NCI-H187 treated with DMSO at 0.1 percent for 48 hours (cell line): ENCODE measurements at regions not wholly inside any gene's neighbourhood (a gene's known extent, or its start where the extent isn't known, plus 50 kb on each side); places are given as distances from the start of the nearest gene placed in this dataset.
"Not testable (repeated sequence)": the region's sequence is repeated elsewhere in the genome, so short reads cannot be mapped to it uniquely, and the experiment has no call there.

Experiments used
- DNase-seq: peaks from one replicate; lab custom pipeline; 2025; lab: John Stamatoyannopoulos, UW

GRCh38 chr11:109046284-109046992, 375.6 kb upstream of the C11orf87 start:
- no peak for DNase-seq

GRCh38 chr11:109048098-109048497, 373.9 kb upstream of the C11orf87 start:
- DNase-seq: no peak

- DNase-seq: no peak
Observed at GRCh38 chr11:109051200-109051599, 370.8 kb upstream of the C11orf87 start.

DNA sequence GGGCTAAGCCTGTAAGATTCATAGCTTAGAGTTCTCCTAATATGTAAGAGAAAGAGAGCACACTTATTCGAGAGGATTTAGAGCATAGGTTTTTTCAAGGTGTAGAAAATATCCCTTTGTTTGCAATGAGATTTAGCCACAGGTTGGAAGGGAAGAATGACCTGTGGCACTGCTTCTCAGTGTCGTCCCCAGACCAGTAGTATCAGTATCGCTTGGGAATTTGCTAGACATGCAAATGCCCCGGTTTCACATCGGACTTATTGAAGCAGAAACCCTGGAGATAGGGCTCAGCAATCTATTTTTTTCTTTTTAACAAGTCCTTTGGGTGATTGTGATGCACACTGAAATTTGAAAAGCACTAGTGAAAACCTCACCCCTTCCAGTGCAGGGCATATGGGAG, 362.6 kb upstream of the C11orf87 start:
- no peak for DNase-seq

DNA sequence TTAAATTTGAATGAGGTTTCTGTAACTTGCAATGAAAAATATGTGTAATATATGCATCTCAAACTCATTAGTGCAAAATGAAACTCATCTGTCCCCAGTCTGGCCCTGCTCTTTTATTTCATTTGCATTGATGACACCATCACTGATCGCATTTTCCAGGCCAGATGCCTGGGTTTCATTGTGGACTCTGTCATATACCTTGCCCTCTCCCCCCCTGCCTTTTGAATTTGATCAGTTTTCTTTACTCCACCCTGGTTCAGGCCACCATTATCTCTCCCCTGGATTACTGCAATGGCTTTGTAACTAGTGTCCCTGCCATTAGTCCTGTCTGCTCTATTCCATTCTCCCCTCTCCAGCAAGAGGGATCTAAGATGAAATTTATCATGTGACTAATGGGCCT, 360.6 kb upstream of the C11orf87 start:
- no peak for DNase-seq

DNA sequence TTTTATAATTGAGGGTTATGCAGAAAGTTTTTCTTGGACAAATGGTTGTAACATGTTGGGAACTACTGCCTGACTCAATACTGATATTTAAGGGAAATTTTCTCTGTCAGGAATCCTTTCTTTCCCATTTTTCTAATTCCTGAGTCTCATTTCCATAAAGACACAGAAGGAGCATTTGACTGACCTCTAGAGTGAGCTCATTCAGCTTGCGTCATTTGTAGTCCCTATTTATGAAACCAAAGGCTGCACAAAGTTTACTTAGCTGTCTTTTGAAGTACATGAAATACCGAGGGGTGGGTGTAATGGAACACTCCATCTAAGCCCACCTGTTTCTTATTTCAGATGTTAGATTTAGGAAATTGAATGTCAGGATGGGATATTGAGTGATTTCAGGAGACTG, 359.5 kb upstream of the C11orf87 start:
- DNase-seq: no peak

DNA sequence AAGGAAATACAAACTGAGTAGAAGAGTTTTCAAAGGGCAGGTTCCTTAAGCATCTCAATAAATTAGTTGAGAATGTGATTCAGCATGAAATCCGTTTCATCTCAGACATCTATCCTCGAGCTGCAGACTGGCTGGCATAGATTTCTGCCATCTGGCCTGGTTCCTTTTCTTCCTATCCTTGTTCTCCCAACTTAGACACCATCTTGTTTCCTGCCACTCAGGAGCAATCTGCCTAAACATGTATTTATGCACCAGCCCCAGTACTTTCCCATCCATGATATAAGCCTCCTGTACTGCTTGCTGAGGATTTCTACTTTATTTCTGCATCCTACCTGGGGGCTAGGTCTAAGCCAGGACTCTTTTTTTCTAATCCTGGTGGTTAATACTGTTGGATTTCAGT, 359.1 kb upstream of the C11orf87 start:
- no peak for DNase-seq

DNA sequence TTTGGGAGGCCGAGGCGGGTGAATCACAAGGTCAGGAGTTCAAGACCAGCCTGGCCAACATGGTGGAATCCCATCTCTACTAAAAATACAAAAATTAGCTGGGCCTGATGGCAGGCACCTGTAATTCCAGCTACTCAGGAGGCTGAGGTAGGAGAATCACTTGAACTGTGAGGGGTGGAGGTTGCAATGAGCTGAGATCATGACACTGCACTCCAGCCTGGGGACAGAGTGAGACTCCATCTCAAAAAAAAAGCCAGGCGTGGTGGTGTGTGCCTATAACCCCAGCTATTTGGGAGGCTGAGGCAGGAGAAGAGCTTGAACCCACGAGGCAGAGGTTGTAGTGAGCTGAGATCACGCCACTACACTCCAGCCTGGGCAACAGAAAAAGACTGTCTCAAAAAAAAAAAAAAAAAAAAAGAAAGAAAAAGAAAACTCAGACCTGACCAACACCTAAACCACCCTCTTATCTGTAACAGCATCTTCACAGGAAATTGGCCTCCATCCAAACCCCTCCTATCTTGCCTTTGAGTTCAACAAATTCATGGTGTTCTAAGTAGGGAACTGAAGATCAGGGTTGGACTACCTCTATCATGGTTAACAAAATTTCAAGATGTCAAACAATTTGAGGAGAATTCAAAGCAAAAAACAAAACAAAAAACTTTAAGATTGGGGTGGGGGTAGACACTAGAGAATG, 357.2 kb upstream of the C11orf87 start:
- not testable (repeated sequence) for DNase-seq

- no peak for DNase-seq
Observed at GRCh38 chr11:109071262-109071661, 350.7 kb upstream of the C11orf87 start.

GRCh38 chr11:109071712-109072524, 350.1 kb upstream of the C11orf87 start:
- DNase-seq: no peak

DNA sequence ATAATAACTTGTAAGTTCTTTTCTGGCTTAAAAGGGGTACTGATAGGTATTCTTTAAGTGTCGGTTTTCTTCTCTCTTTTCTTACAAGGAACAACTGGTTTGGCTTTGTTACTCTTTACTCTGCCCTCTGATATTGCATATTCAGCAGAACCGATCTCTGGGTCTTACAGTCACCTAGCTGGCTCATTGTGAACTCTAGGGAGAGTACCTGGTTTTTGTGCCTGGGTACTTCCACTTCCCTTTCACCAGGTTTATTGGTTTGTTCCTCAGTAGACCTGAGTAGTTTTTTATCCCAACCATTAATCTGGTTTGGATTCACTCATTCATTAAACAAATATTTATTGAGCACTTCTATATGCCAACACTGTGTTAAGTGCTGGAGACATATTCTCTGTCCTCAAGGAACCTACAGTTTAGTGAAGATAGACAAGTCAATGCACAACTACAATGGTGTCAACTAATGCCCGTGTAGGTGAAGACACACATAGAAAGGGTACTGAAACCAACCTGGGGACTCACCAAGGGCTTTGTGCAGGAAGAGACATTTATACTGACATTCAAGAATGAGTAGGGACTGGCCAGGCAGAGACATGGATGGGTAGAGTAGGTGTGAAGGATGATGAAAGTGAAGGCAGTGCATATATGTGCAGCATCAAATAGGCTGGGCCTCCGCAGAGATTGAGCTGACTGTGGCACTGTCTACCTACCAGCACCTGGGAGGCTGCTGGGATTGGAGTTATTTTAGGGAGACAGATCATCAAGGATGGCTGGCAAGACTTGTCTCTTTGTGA, 348.8 kb upstream of the C11orf87 start:
- DNase-seq: no peak

- no peak for DNase-seq
Observed at GRCh38 chr11:109075976-109076375, 346.0 kb upstream of the C11orf87 start.

DNA sequence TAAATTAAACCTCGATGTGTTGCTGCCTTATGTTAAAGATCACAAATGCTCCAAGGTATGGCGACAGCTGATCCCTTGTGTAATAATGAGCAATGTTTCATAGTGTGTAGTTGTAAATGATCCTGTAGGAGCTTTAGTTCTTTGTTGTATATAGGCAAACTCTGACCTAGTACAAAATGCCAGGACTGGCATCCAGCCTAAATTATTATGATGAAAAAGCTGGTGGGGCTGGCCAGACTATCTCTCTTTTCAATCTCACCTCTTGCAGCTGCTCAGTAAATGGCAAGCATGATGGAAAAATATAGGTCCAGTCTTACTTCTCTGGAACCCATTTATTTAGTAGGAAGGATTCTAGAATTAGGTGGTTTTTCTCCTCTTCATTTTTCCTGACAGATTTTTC, 345.1 kb upstream of the C11orf87 start:
- no peak for DNase-seq

GRCh38 chr11:109077291-109077920, 344.6 kb upstream of the C11orf87 start:
- no peak for DNase-seq

DNA sequence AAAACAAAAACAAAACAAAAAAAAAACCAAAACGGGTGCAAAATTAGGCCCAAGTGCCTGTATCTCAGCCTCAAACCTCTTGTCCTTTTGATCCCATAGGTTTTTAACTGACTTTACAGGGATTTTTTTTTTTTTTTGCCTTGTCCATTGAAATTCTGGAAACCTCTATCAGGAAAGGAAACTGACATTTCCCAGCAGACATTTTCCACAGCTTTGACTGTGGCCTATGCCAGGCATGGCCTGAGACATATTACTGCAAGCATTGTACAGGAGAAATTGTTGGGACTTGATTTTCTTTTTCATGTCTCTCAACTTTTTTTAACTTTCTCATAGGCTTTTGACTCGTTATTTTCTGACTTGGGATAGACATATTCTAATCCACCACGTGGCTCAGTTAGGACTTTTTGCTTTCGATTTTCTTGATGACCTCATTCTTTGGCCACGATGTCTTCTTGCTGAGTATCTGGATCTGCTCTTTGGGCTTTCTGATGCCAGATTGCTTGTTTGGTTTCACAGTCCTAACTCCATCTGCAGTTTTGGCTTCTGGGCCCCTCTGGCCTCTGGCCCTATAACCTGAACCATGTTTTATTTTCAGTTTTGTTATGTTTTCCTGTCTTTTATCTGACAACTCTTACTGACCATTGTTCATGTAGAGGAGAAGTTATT, 336.1 kb upstream of the C11orf87 start:
- no peak for DNase-seq

GRCh38 chr11:109086931-109087330, 335.1 kb upstream of the C11orf87 start:
- no peak for DNase-seq

DNA sequence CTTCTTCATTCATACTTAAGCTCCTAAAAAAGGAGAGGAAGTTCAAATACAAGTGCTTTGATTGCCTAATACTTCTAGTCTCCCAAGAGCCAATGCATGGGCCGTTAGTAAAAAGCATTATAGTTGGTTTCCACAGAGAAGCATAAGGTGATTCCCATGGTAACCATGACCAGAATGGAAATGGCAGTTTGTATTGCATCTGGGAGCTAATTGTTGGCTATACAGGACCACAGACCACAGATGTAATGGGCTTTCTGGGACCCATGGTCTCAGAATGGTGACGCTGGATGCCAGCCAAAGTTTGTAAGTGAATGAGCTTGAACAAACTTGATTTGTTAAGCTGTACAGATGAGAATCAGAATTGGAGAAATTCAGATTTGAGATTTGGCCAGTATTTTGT, 333.9 kb upstream of the C11orf87 start:
- DNase-seq: no peak

- no peak for DNase-seq
Observed at GRCh38 chr11:109089144-109089543, 332.8 kb upstream of the C11orf87 start.

- no peak for DNase-seq
Observed at GRCh38 chr11:109093354-109093753, 328.6 kb upstream of the C11orf87 start.

GRCh38 chr11:109096266-109096665, 325.7 kb upstream of the C11orf87 start:
- DNase-seq: no peak
